Renal cortex interstitium (tissue), 11 donors: ENCODE measurements at regions not wholly inside any gene's neighbourhood (a gene's known extent, or its start where the extent isn't known, plus 50 kb on each side); places are given as distances from the start of the nearest gene placed in this dataset.
A peak's percentile ranks its signal among the peaks of the same experiment; 100 is the strongest.

Experiments
- DNase-seq, 11 donors: peaks; one replicate each; pipeline ENCODE4 v3.0.0-alpha.2; 2013; ENCODE audit warnings: low read depth in 9 of 11, low spot score in 4 of 11; ENCODE audit errors: extremely low read depth in 1 of 11

DNA sequence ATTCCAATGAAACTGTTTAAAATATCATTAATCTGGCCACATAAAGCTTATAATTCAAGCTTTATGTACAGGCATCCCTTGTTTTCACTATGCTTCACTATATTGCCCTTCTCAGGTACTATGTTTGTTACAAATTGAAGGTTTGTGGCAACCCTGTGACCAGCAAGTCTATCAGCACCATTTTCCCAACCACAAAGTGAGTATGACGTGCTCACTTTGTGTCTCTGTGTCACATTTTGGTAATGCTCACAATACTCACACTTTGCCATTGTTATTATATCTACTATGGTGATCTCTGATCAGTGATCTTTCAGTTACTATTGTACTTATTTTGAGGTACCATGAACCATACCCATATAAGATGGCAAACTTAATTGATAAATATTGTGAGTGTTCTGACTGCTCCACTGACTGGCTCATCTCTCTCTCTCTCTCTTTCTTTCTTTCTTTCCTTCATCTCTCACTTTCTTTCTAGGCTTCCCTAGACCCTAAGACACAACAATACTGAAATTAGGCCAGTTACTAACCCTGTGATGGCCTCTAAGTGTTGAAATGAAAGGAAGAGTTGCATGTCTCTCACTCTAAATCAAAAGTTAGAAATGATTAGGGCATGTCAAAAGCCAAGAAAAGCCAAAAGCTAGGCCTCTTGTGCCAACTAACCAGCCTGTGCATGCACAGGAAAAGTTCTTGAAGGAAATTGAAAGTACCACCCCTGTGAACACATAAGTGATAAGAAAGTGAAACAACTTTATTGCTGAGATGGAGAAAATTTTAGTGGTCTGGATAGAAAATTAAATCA lies 227.9 kb downstream of the BCAS1 start:
- no peak for DNase-seq

DNA sequence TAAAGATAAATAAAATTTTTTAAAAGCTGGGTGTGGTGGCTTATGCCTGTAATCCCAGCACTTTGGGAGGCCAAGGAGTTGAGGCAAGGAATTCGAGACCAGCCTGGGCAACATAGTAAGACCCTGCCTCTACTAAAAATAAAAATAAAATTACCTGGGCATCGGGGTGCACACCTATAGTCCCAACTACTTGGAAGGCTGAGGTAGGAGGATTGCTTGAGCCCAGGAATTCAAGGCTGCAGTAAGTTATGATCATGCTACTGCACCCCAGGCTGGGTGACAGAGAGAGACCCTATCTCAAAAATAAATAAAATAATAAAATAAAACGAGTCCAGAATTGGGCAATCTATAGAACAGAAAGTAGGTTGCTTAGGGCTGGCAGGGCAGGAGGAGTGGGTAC lies 228.7 kb downstream of the BCAS1 start:
- DNase-seq: no peak

DNA sequence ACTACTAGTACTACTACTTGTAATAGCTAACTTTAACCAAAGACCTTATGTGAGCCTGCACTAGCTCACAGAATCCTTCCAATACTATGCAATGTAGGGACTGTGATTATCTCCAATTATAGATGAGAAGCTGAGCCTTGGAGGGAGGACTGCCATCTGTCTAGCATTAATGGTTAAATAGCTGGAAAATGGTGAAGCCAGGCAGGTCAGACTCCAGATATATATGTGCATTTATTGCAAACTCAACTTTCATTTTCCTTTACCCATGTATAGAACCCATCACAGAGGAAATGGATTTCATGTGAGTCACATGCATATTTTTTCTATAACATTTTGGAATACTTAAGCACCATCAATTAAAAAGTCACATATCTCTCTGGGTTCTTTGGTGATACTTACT lies 229.9 kb downstream of the BCAS1 start:
- DNase-seq: no peak

DNA sequence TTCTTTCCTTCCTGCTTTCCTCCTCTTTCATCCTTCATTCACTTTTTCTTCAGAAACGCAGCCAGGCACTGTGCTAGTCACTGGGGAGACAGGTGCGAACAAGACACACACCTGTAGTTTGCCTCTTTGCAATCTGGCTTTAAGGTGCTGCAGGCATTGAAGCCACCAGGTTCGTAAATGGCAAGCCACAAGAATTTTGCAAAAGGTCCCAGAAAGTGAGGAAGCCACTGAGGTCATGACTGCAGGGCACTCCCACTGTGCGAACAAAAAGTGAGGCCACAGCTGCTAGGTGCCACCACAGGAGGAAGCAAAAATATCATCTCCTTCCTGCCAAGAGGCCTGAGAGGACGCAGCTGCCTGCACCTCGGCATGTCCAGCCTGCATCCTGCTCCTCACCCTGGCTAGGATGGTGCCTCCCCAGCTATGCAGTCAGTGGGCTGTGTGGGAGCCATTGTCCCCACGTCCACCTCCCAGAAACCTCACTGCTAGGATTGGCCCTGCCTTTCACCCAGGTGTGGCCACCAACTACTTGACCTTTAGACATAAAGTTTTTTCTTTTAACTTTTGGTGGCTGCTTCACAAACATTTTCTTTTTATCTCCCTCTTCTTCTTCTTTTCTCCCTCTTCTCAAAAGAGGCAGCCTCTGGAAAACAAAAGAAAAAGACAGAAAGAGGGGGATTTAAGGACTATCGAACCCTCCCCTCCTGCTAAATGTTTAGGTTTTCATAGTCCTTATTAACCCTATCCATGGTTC lies 230.8 kb downstream of the BCAS1 start:
- DNase-seq: no peak

DNA sequence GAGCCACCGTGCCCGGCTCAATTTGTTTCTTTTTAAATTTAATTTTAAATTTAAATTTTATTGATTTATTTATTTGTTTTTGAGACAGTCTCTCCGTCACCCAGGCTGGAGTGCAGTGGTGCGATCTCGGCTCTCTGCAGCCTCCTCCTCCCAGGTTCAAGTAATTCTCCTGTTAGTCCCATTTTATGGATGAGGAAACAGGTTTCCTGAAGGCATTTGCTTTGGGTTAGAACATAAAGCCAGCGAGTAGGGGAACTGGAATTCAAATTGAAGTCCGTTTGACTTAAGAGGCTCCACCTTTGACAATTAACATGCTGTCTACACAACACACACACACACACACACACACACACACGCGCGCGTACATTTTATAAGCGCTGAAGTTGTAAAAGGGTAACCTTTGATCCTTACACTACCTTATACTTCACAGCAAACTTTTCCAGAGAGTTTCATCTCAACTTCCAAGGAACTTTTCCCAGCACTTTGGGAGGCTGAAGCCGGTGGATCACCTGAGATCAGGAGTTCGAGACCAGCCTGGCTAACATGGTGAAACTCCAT lies 232.0 kb downstream of the BCAS1 start:
- DNase-seq: no peak

DNA sequence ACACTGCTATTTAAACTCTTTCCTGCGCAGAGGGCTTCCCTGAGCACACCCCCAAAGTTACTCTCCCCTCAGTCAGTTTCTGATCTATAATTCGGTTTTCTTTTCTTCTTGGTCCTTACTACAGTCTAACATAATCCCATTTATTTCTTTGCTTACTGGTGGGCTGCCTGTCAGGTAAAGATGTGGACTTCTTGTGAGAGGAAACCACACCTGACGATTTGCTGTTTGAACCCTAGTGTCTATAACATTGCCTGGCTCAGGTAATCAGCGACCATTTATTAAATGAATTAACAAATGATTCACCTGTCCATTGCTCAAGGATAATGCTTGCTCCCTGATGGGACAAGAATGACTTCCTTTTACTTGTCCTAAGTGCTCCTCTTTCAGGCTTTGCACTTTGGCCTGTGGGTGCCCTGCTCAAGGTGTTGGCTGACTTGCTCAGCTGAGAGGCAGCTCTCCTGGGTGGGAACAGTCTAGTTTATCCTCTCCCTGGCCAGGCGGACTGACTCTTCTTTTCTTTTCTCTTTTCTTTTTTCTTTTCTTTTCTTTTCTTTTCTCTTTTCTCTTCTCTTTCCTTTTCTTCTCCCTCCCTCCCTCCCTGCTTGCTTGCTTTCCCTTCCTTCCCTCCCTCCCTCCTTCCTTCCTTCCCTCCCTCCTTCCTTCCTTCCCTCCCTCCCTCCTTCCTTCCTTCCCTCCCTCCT lies 233.1 kb downstream of the BCAS1 start:
- DNase-seq: no peak

DNA sequence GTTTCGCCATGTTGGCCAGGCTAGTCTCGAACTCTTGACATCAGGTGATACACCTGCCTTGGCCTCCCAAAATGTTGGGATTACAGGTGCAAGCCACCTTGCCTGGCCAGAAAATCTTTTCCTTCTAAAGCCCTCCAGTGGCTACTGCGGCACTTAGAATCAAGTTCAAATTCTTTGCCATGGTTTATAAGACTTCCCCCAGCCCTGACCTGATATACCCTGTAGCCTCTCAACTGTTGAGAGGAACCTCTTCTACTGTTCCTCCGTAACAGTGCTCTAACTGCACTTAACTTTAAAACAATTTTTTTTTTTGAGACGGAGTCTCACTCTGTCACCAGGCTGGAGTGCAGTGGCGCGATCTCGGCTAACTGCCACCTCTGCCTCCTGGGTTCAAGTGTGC lies 235.6 kb downstream of the BCAS1 start:
- no peak for DNase-seq

DNA sequence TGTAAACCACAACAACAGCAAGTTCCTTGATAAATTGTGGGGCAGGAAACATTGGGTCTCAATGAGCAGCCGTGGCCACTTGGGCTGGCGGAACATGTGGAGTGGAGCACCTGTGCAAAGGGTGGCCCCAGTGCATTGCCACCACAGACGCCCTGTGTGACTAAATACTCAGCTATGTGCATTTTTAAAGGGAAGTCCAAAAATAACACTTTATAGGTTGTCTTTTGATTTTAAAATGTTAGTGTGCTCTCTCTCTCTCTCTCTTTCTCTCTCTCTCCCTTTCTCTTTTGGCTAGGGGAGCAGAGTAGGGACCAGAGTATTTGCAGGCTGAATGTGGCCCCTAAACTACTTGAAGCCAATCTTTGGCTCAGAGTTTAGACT lies 236.3 kb downstream of the BCAS1 start:
- DNase-seq: no peak

DNA sequence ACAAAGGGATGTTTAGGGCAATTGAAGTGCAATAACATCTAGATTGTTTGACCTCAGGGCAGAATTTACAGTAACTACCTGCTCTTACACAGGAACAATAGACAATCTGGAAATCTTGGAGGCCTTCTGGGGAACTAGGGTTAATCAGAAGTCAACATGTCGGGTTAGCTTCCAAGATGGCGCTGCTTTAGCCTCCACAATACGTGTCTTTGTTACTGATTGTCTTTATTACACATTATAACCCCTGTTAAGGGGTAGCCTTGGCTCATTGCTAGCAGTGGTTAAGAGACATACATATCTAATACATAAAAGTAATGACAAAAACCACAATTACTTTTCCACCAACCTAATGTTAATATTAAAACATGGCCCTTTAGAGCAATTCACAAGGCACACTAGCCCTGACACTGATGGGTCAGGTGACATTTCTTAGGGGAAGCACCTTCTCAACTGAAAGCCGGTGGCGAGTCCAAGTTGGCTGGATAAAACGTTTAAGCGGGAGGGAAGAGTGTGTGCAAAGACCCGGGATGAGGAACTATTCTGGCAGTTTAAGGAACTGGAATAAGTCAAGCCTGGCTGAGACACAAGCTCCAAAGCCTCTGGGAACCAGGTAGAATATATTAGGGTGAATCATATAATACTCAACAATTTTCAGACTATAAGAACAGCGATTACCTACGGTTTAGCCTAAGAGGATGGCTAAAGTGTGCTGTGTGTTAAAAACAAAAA lies 236.9 kb downstream of the BCAS1 start:
- no peak for DNase-seq

DNA sequence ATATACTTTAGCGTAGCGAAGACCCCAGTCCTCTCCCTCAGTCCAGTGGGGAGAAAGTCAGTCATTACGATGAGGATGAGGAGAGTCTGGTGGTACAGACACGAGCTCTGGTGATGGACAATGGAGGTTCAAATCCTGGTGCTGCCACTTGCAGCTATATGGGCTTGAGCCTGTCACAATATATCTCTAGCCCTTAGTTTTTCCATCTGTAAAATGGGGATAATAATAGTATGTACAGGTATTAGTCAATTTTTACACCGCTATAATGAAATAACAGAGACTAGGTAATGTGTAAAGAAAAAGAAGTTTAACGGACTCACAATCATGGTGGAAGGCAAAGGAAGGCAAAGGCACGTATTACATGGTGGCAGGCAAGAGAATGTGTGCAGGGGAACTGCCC lies 237.9 kb downstream of the BCAS1 start:
- no peak for DNase-seq

DNA sequence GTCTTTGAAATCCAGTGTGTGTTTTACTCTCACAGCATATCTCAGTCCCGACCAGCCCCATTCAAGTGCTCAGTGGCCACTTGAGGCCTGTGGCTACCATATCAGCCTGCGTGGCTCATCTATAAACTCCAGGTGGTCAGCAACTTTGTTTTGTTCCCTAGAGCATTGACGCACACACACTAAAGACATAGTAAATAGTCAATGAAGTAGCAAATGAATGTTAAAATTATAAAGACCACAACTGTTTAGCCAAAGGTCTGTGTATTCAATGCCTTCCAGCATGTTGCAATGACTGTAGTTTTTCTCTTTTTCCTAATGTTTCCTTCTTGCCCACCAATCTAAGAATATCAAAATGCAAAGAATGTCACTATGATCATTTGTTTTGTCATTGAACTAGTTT lies 238.2 kb upstream of the ZNF217 start:
- no peak for DNase-seq

DNA sequence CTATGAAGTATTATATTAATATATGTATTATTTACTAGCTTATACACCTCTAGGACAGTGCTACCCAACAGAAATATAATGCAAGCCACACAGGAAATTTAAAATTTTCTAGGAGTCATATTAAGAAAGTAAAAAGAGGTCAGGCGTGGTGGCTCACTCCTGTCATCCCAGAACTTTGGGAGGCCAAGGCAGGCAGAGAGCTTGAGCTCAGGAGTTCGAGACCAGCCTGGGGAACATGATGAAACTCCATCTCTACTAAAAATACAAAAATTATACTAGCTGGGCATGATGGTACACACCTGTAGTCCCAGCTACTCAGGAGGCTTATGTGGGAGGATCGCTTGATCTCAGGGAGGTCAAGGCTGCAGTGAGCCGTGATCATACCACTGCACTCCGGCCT lies 237.6 kb upstream of the ZNF217 start:
- no peak for DNase-seq

DNA sequence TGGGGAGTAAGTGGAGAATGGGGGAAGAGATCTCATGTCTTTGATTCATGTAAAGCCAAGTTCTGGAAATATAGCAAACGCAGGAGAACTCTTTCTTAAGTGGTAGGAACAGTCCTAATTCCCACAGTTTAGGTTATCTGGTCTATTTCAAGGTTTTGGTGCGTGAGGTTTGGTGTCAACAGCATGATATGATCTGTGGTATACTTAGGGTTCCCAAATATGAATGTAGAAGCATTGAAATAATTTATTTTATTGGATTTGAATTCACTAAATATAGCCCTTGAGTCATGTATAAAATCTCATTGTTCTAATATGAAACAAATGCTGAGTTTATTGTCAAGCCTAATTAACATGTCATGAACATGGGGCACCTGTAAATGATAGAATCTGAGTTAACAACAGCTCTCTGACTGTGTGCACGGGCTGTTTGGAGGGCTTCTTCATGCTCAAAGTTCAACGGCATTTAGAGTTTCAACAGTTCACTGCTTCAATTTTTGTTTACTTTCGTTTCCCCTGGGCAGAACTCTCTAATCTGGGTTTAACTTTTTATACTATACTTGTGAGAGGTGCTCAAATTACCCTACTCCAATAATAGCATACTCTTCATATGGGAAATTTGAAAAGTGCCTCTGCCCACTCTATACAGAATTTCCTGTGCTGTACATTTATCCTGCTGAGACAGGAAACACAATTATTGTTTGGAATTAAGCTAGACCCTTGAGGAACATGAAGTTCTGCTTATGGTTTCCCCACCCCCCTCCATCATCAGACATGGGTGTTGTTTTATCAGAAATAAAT lies 236.3 kb upstream of the ZNF217 start:
- DNase-seq: peak in 1 of 11 donors; percentile 30

DNA sequence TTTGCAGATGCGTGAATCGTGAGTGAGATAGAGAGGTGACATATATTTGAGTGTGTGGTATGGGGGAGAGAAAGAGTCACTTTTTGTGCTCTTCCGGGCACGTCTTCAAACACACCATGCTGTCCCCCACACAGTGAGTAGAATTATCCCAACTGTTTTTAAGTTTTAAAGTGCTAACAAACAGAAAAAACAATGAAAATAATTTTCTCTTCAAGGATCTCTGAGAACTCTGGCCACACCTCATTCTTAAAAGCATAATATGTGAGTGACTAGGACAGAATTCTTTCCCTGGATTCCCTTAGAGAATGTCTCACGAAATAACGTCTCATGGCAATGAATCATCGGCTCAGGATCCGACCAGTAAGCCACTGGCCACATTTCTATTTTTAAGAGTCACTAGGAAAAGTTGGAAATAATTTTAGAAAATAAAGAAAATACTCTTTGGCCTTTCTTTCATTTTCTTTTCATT lies 235.7 kb upstream of the ZNF217 start:
- DNase-seq: no peak

DNA sequence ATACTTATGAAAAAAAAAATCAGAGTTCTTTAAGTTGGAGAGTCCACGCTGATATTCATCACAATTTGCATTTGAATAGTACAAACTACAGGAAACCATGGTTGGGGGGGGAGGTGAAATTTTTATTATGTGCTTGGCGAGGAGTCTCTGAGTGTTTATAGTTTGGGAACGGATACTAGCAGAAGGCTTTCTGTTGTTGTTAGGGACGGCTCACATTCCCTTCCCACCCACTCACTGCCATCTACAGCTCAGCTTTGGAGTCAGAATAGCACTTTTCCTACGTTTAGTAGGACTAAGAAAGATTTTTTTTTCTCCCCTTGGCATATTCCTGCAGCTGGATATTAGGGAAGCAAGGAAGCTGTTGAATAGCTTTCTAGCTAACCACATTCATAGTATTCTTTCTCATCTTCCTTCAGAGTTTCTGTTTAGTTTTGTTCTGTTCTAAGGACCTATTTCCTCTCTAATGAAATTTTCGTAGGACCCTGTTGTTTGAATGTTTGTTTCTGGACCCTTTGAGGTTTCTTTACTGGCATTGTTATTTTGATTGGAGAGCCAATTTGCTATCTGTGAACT lies 235.1 kb upstream of the ZNF217 start:
- DNase-seq: peak in 9 of 11 donors; percentile 48 to 83 (median 72)

DNA sequence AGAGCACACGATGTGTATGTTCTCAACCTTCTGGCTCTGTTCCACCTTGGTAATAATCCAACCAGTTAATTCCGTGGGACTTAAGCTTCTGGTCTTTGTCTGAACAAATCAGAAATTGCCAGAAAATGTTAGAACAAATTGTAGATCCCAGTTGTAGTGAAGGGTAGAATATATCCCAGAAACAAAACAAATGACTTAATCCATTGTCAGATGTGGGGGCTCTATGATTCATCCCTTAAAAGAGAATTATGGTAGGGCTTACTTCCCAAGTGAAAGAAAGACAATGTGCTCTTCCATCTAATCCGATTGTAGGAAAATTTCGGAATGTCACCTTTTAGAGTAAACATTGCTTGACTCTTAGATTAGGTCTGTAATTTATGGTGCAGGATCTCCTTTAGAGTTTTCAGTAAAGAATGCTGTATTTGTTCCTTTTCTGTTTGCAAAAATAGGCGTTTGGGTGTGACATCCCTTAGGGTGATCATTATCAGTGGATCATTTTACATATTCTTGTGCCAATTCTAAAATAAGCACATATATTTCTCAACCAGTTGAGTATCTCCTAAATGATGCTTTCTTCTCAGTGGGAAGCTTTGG lies 234.5 kb upstream of the ZNF217 start:
- peak in 5 of 11 donors; percentile 45 to 74 (median 65) for DNase-seq

DNA sequence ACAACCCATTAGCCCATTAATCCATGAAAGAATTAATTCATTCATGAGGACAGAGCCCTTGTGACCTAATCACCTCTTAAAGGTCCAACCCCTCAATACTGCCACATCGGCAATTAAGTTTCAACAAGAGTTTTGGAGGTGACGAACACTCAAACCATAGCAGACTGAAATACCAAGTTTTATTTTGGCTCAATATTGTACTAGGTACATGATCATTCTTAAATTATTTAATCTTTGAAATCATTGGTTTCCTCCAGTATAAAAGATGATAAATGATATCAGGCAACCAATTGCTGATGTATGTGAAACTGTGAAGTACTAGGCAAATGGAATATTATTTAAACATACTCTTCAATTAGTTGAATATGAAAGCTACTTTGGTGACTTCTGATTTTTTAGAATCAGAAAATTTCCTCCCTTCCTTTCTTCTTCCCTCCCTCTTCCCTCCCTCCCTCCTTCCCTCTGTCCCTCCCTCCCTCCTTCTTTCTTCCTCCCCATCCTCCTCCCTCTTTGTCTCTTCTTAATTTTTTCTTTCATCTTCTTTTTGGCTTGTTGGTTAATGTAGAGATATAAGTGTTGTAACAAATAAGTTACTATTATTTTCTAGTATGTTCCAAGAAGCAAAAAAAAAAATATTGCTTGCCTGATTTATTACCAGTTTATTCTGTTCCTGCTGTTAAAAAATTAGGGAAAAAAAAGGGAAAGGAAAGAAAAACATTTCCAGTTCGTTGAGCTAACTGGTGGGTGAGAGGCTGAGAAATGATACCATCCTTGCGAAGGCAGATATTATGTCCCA lies 233.9 kb upstream of the ZNF217 start:
- no peak for DNase-seq
